ENCODE measurements at regions not wholly inside any gene's neighbourhood (a gene's known extent, or its start where the extent isn't known, plus 50 kb on each side); places are given as distances from the start of the nearest gene placed in this dataset.
A peak's percentile ranks its signal among the peaks of the same experiment; 100 is the strongest.

DNA sequence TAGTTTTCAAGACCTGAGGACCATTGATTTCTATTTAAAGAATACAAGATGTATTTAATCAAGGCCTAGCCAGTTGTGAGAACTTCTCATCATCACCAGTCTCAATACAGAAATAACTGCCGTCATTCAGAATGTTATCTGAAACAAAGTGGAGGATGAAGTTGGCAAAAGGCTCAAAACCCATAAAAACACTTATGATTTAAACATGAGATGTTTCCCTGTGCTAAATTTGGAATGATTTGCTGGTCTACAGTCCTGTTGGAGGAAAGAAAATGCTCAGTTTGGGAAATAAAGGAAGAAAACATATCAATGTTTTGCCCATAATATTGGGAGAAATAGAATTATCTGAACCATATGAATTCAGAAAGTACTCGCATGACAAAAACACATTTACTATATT lies 192.2 kb downstream of the ADGRA3 start:
- no peaks in the 10 kb centered on the region for H3K4me1 ChIP-seq (ENCODE audit: control insufficient read depth, extremely low read depth, insufficient read depth, low read length)
- H3K9ac ChIP-seq (ENCODE audit: insufficient read depth, low read length) = no peak overlapping the region
- H4K20me1 ChIP-seq (ENCODE audit: control insufficient read depth, extremely low read depth, insufficient read depth, low read length) = no peaks in the 10 kb centered on the region
- H3K79me2 ChIP-seq (ENCODE audit: control insufficient read depth, insufficient read depth, low read length) = no peaks in the 10 kb centered on the region
- H3K36me3 ChIP-seq (ENCODE audit: control insufficient read depth, insufficient read depth, low read length) = no peaks in the 10 kb centered on the region
- no peak overlapping the region for H3K27ac ChIP-seq (ENCODE audit: insufficient read depth, low read length)
- H3K27me3 ChIP-seq (ENCODE audit: control insufficient read depth, insufficient read depth, low read length) = no peaks in the 10 kb centered on the region
- TF ChIP-seq, protein P1, sequence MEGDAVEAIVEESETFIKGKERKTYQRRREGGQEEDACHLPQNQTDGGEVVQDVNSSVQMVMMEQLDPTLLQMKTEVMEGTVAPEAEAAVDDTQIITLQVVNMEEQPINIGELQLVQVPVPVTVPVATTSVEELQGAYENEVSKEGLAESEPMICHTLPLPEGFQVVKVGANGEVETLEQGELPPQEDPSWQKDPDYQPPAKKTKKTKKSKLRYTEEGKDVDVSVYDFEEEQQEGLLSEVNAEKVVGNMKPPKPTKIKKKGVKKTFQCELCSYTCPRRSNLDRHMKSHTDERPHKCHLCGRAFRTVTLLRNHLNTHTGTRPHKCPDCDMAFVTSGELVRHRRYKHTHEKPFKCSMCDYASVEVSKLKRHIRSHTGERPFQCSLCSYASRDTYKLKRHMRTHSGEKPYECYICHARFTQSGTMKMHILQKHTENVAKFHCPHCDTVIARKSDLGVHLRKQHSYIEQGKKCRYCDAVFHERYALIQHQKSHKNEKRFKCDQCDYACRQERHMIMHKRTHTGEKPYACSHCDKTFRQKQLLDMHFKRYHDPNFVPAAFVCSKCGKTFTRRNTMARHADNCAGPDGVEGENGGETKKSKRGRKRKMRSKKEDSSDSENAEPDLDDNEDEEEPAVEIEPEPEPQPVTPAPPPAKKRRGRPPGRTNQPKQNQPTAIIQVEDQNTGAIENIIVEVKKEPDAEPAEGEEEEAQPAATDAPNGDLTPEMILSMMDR (conservative IDR thresholded peaks at IDR 0.05 in 1 of 2, IDR thresholded peaks at IDR 0.05 in 1 of 2; ENCODE audit: low read depth in 1 of 2, low read length in 2 of 2) = no peak
- no peak for TF ChIP-seq EZH2 (IDR thresholded peaks at IDR 0.05; ENCODE audit: low read length, missing control alignments)
- no peak overlapping the region for H3K4me2 ChIP-seq (ENCODE audit: extremely low read depth, insufficient read depth, low read length)
- H3K9me3 ChIP-seq (ENCODE audit: control insufficient read depth, insufficient read depth, low read depth, low read length) = no peaks in the 10 kb centered on the region
- no peak for DNase-seq (ENCODE audit: low read depth in 2 of 2)
- H2AFZ ChIP-seq (ENCODE audit: low read length) = no peak overlapping the region
- H3K4me3 ChIP-seq (replicated peaks in 1 of 4; ENCODE audit: control extremely low read depth in 1 of 4, insufficient read depth in 1 of 4, low read depth in 3 of 4, low read length in 4 of 4) = no peak overlapping the region

DNA sequence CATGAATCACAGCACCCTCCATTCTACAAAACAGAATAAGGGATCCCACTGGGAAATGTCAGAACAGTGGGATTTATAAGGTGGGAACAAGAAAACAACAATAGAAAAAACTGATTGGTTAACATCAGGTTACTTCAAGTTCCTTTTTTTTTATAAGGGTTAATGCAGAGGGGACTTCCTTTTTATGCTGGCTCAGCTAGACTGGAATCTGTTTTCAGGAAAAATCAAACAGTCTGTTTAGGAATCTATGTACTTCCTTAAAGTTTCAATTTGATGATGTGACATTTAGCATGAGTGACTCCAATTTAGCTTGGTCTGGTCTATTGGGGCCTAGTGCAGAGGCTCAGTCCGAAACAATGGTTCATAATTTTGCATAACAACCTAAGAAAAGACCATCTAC lies 192.9 kb downstream of the ADGRA3 start:
- no peaks in the 10 kb centered on the region for H3K4me1 ChIP-seq (ENCODE audit: control insufficient read depth, extremely low read depth, insufficient read depth, low read length)
- TF ChIP-seq, protein P1 (conservative IDR thresholded peaks at IDR 0.05 in 1 of 2, IDR thresholded peaks at IDR 0.05 in 1 of 2; ENCODE audit: low read depth in 1 of 2, low read length in 2 of 2) = no peak
- no peak for TF ChIP-seq EZH2 (IDR thresholded peaks at IDR 0.05; ENCODE audit: low read length, missing control alignments)
- no peaks in the 10 kb centered on the region for H3K79me2 ChIP-seq (ENCODE audit: control insufficient read depth, insufficient read depth, low read length)
- H3K27ac ChIP-seq (ENCODE audit: insufficient read depth, low read length) = no peak overlapping the region
- H3K4me2 ChIP-seq (ENCODE audit: extremely low read depth, insufficient read depth, low read length) = no peak overlapping the region
- H3K4me3 ChIP-seq (replicated peaks in 1 of 4; ENCODE audit: control extremely low read depth in 1 of 4, insufficient read depth in 1 of 4, low read depth in 3 of 4, low read length in 4 of 4) = no peak overlapping the region
- DNase-seq (ENCODE audit: low read depth in 2 of 2) = no peak
- H4K20me1 ChIP-seq (ENCODE audit: control insufficient read depth, extremely low read depth, insufficient read depth, low read length) = no peaks in the 10 kb centered on the region
- H3K9ac ChIP-seq (ENCODE audit: insufficient read depth, low read length) = no peak overlapping the region
- H3K36me3 ChIP-seq (ENCODE audit: control insufficient read depth, insufficient read depth, low read length) = no peaks in the 10 kb centered on the region
- H3K9me3 ChIP-seq (ENCODE audit: control insufficient read depth, insufficient read depth, low read depth, low read length) = no peaks in the 10 kb centered on the region
- H3K27me3 ChIP-seq (ENCODE audit: control insufficient read depth, insufficient read depth, low read length) = no peaks in the 10 kb centered on the region
- no peak overlapping the region for H2AFZ ChIP-seq (ENCODE audit: low read length)

DNA sequence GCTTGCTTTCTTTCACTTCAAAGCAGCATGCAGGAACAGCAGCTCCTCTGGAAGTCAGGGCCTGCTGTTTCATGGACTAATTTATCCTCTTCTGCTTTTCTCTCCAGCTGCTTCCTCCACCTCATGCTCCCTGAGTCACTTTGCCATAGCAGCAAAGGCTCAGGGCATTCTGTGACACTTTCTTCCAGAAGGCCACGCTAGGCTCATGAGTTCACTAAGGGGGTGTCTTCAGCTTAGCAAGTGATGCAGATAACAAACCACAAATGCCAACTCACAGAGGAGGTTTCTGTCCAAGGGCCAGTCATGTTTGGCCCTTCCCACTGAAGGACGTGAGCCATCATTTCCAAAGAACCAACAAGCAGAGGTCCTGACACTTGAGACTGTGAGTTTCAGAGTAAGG lies 200.2 kb downstream of the ADGRA3 start:
- Histone ChIP-seq H4K20me1 (ENCODE audit: control insufficient read depth, extremely low read depth, insufficient read depth, low read length) (no peaks in the 10 kb centered on the region), H2AFZ (ENCODE audit: low read length) (no peak overlapping the region), H3K4me1 (ENCODE audit: control insufficient read depth, extremely low read depth, insufficient read depth, low read length) (no peaks in the 10 kb centered on the region), H3K79me2 (ENCODE audit: control insufficient read depth, insufficient read depth, low read length) (no peaks in the 10 kb centered on the region), H3K9ac (ENCODE audit: insufficient read depth, low read length) (no peak overlapping the region), H3K27ac (ENCODE audit: insufficient read depth, low read length) (no peak overlapping the region), H3K4me2 (ENCODE audit: extremely low read depth, insufficient read depth, low read length) (no peak overlapping the region), H3K4me3 (replicated peaks in 1 of 4; ENCODE audit: control extremely low read depth in 1 of 4, insufficient read depth in 1 of 4, low read depth in 3 of 4, low read length in 4 of 4) (no peak overlapping the region), H3K9me3 (ENCODE audit: control insufficient read depth, insufficient read depth, low read depth, low read length) (no peaks in the 10 kb centered on the region), H3K36me3 (ENCODE audit: control insufficient read depth, insufficient read depth, low read length) (no peaks in the 10 kb centered on the region), H3K27me3 (ENCODE audit: control insufficient read depth, insufficient read depth, low read length) (no peaks in the 10 kb centered on the region)
- no peak for TF ChIP-seq EZH2 (IDR thresholded peaks at IDR 0.05; ENCODE audit: low read length, missing control alignments)
- TF ChIP-seq, protein P1 (conservative IDR thresholded peaks at IDR 0.05 in 1 of 2, IDR thresholded peaks at IDR 0.05 in 1 of 2; ENCODE audit: low read depth in 1 of 2, low read length in 2 of 2) = no peak
- peak in 1 of 2 donors; percentile 19 for DNase-seq (ENCODE audit: low read depth in 2 of 2)

All from fibroblast of lung (primary cell).